ENCODE measurements at regions not wholly inside any gene's neighbourhood (a gene's known extent, or its start where the extent isn't known, plus 50 kb on each side); places are given as distances from the start of the nearest gene placed in this dataset.

GRCh38 chr2:100643467-100643866 lies 80.7 kb downstream of the PDCL3 start:
- Histone ChIP-seq H3K4me3 (ENCODE audit: low read length) (no peak overlapping the region), H3K27ac (ENCODE audit: low read length) (no peak overlapping the region), H3K36me3 (ENCODE audit: control insufficient read depth, insufficient read depth, low read length) (no peaks in the 10 kb centered on the region), H3K27me3 (ENCODE audit: control insufficient read depth, insufficient read depth, low read length) (no peaks in the 10 kb centered on the region), H3K4me1 (ENCODE audit: control insufficient read depth, insufficient read depth, low read length) (peaks cover 4% of the 10 kb centered on the region; the same call in 1 of the 2 replicates), H3K9me3 (ENCODE audit: control insufficient read depth, insufficient read depth, low read length) (no peaks in the 10 kb centered on the region)
- DNase-seq (ENCODE audit: low read depth, low spot score) = no peak
- WGBS (ENCODE audit: insufficient coverage, insufficient read length) = no CpG with 5 or more reads among the region's 3 CpGs

GRCh38 chr2:100643906-100644501 lies 81.2 kb downstream of the PDCL3 start:
- no CpG with 5 or more reads among the region's 6 CpGs for WGBS (ENCODE audit: insufficient coverage, insufficient read length)
- Histone ChIP-seq H3K4me3 (ENCODE audit: low read length) (no peak overlapping the region), H3K4me1 (ENCODE audit: control insufficient read depth, insufficient read depth, low read length) (peaks cover 4% of the 10 kb centered on the region; the same call in 1 of the 2 replicates), H3K9me3 (ENCODE audit: control insufficient read depth, insufficient read depth, low read length) (no peaks in the 10 kb centered on the region), H3K36me3 (ENCODE audit: control insufficient read depth, insufficient read depth, low read length) (no peaks in the 10 kb centered on the region), H3K27ac (ENCODE audit: low read length) (no peak overlapping the region), H3K27me3 (ENCODE audit: control insufficient read depth, insufficient read depth, low read length) (no peaks in the 10 kb centered on the region)
- no peak for DNase-seq (ENCODE audit: low read depth, low spot score)

- Histone ChIP-seq H3K27me3 (ENCODE audit: control insufficient read depth, insufficient read depth, low read length) (no peaks in the 10 kb centered on the region), H3K4me1 (ENCODE audit: control insufficient read depth, insufficient read depth, low read length) (no peaks in the 10 kb centered on the region), H3K9me3 (ENCODE audit: control insufficient read depth, insufficient read depth, low read length) (no peaks in the 10 kb centered on the region), H3K27ac (ENCODE audit: low read length) (no peak overlapping the region), H3K36me3 (ENCODE audit: control insufficient read depth, insufficient read depth, low read length) (no peaks in the 10 kb centered on the region), H3K4me3 (ENCODE audit: low read length) (no peak overlapping the region)
- no CpG with 5 or more reads among the region's 8 CpGs for WGBS (ENCODE audit: insufficient coverage, insufficient read length)
- no peak for DNase-seq (ENCODE audit: low read depth, low spot score)
These were observed 83.1 kb downstream of the PDCL3 start for GRCh38 chr2:100645695-100646429.

- H3K9me3 ChIP-seq (ENCODE audit: control insufficient read depth, insufficient read depth, low read length) = no peaks in the 10 kb centered on the region
- no peak overlapping the region for H3K4me3 ChIP-seq (ENCODE audit: low read length)
- no peaks in the 10 kb centered on the region for H3K36me3 ChIP-seq (ENCODE audit: control insufficient read depth, insufficient read depth, low read length)
- DNase-seq (ENCODE audit: low read depth, low spot score) = no peak
- no peaks in the 10 kb centered on the region for H3K4me1 ChIP-seq (ENCODE audit: control insufficient read depth, insufficient read depth, low read length)
- H3K27me3 ChIP-seq (ENCODE audit: control insufficient read depth, insufficient read depth, low read length) = no peaks in the 10 kb centered on the region
- no peak overlapping the region for H3K27ac ChIP-seq (ENCODE audit: low read length)
- no CpG with 5 or more reads among the region's 1 CpG for WGBS (ENCODE audit: insufficient coverage, insufficient read length)
These were observed 84.9 kb downstream of the PDCL3 start for GRCh38 chr2:100647709-100648108.

GRCh38 chr2:100650151-100650550 lies 87.4 kb downstream of the PDCL3 start:
- no peaks in the 10 kb centered on the region for H3K4me1 ChIP-seq (ENCODE audit: control insufficient read depth, insufficient read depth, low read length)
- H3K9me3 ChIP-seq (ENCODE audit: control insufficient read depth, insufficient read depth, low read length) = no peaks in the 10 kb centered on the region
- no peaks in the 10 kb centered on the region for H3K36me3 ChIP-seq (ENCODE audit: control insufficient read depth, insufficient read depth, low read length)
- no peak for DNase-seq (ENCODE audit: low read depth, low spot score)
- no CpG with 5 or more reads among the region's 3 CpGs for WGBS (ENCODE audit: insufficient coverage, insufficient read length)
- H3K27ac ChIP-seq (ENCODE audit: low read length) = no peak overlapping the region
- H3K27me3 ChIP-seq (ENCODE audit: control insufficient read depth, insufficient read depth, low read length) = no peaks in the 10 kb centered on the region
- H3K4me3 ChIP-seq (ENCODE audit: low read length) = no peak overlapping the region

- Histone ChIP-seq H3K36me3 (ENCODE audit: control insufficient read depth, insufficient read depth, low read length) (no peaks in the 10 kb centered on the region), H3K4me3 (ENCODE audit: low read length) (no peak overlapping the region), H3K4me1 (ENCODE audit: control insufficient read depth, insufficient read depth, low read length) (no peaks in the 10 kb centered on the region), H3K9me3 (ENCODE audit: control insufficient read depth, insufficient read depth, low read length) (no peaks in the 10 kb centered on the region), H3K27ac (ENCODE audit: low read length) (no peak overlapping the region), H3K27me3 (ENCODE audit: control insufficient read depth, insufficient read depth, low read length) (no peaks in the 10 kb centered on the region)
- no peak for DNase-seq (ENCODE audit: low read depth, low spot score)
- no CpG with 5 or more reads among the region's 7 CpGs for WGBS (ENCODE audit: insufficient coverage, insufficient read length)
These were observed 90.7 kb downstream of the PDCL3 start for GRCh38 chr2:100653449-100654035.

GRCh38 chr2:100654611-100655010 lies 91.8 kb downstream of the PDCL3 start:
- no peaks in the 10 kb centered on the region for H3K36me3 ChIP-seq (ENCODE audit: control insufficient read depth, insufficient read depth, low read length)
- H3K9me3 ChIP-seq (ENCODE audit: control insufficient read depth, insufficient read depth, low read length) = no peaks in the 10 kb centered on the region
- no peak overlapping the region for H3K4me3 ChIP-seq (ENCODE audit: low read length)
- DNase-seq (ENCODE audit: low read depth, low spot score) = no peak
- no peak overlapping the region for H3K27ac ChIP-seq (ENCODE audit: low read length)
- WGBS (ENCODE audit: insufficient coverage, insufficient read length) = no CpG with 5 or more reads among the region's 7 CpGs
- H3K4me1 ChIP-seq (ENCODE audit: control insufficient read depth, insufficient read depth, low read length) = no peaks in the 10 kb centered on the region
- no peaks in the 10 kb centered on the region for H3K27me3 ChIP-seq (ENCODE audit: control insufficient read depth, insufficient read depth, low read length)

GRCh38 chr2:100655446-100655845 lies 92.7 kb downstream of the PDCL3 start:
- Histone ChIP-seq H3K9me3 (ENCODE audit: control insufficient read depth, insufficient read depth, low read length) (no peaks in the 10 kb centered on the region), H3K4me1 (ENCODE audit: control insufficient read depth, insufficient read depth, low read length) (no peaks in the 10 kb centered on the region), H3K27me3 (ENCODE audit: control insufficient read depth, insufficient read depth, low read length) (no peaks in the 10 kb centered on the region), H3K36me3 (ENCODE audit: control insufficient read depth, insufficient read depth, low read length) (no peaks in the 10 kb centered on the region), H3K27ac (ENCODE audit: low read length) (no peak overlapping the region), H3K4me3 (ENCODE audit: low read length) (no peak overlapping the region)
- DNase-seq (ENCODE audit: low read depth, low spot score) = no peak
- WGBS (ENCODE audit: insufficient coverage, insufficient read length) = no CpG with 5 or more reads among the region's 5 CpGs

- Histone ChIP-seq H3K9me3 (ENCODE audit: control insufficient read depth, insufficient read depth, low read length) (no peaks in the 10 kb centered on the region), H3K36me3 (ENCODE audit: control insufficient read depth, insufficient read depth, low read length) (no peaks in the 10 kb centered on the region), H3K4me3 (ENCODE audit: low read length) (no peak overlapping the region), H3K27ac (ENCODE audit: low read length) (no peak overlapping the region), H3K4me1 (ENCODE audit: control insufficient read depth, insufficient read depth, low read length) (no peaks in the 10 kb centered on the region), H3K27me3 (ENCODE audit: control insufficient read depth, insufficient read depth, low read length) (no peaks in the 10 kb centered on the region)
- no peak for DNase-seq (ENCODE audit: low read depth, low spot score)
- WGBS (ENCODE audit: insufficient coverage, insufficient read length) = no CpG with 5 or more reads among the region's 5 CpGs
These were observed 93.2 kb downstream of the PDCL3 start for GRCh38 chr2:100655936-100656534.

GRCh38 chr2:100658017-100658416 lies 95.2 kb downstream of the PDCL3 start:
- WGBS (ENCODE audit: insufficient coverage, insufficient read length) = no CpG with 5 or more reads among the region's 4 CpGs
- no peak for DNase-seq (ENCODE audit: low read depth, low spot score)
- H3K9me3 ChIP-seq (ENCODE audit: control insufficient read depth, insufficient read depth, low read length) = no peaks in the 10 kb centered on the region
- H3K27me3 ChIP-seq (ENCODE audit: control insufficient read depth, insufficient read depth, low read length) = no peaks in the 10 kb centered on the region
- H3K36me3 ChIP-seq (ENCODE audit: control insufficient read depth, insufficient read depth, low read length) = no peaks in the 10 kb centered on the region
- H3K4me3 ChIP-seq (ENCODE audit: low read length) = no peak overlapping the region
- H3K27ac ChIP-seq (ENCODE audit: low read length) = no peak overlapping the region
- H3K4me1 ChIP-seq (ENCODE audit: control insufficient read depth, insufficient read depth, low read length) = no peaks in the 10 kb centered on the region

Measured in iPS DF 6.9 (cell line).